Right lobe of liver (tissue), 4 donors: ENCODE measurements at regions not wholly inside any gene's neighbourhood (a gene's known extent, or its start where the extent isn't known, plus 50 kb on each side); places are given as distances from the start of the nearest gene placed in this dataset.
"Not testable (repeated sequence)": the region's sequence is repeated elsewhere in the genome, so short reads cannot be mapped to it uniquely, and the experiment has no call there.

ENCODE experiments used
- POLR2A ChIP-seq: fragments of 450-650 bp; IDR thresholded peaks from one replicate; pipeline ENCODE4 v1.6.1; 2017; ENCODE audit warnings: antibody characterized with exemption, mild to moderate bottlenecking
- TF ChIP-seq, protein P1 (sequence below), 4 donors: fragments of 200-600 bp in 3 of 4; fragments of 450-650 bp in 1 of 4; IDR thresholded peaks; one replicate each; pipeline versions ENCODE4 v1.5.1 to v1.8.0; 2016 to 2022; ENCODE audit warnings: antibody characterized with exemption in 4 of 4, mild to moderate bottlenecking in 2 of 4
- donor health status: DM: no; HTN: no; CAD: no.
- donor health status: DM: no; HTN: no; CAD: no.
- donor health status: DM: no; HTN: yes; CAD: no.

DNA sequence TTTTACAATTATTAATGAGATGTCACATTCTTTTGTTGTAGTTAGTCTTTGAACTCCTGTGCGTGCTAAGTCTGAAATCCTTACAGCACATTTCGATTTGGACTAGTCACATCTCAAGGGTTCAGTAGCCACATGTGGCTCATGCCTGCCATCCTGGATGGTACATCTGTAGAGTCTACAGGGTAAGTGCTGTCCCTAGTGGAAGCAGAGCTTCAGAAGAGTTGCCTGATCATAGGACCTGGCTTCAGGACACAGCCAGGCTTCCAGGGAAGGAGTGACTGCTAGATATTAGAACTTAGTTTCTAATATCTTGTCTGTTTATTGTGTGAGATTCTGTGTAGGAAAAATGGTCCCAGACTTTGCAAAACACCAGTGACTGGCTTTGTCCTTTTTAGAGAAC lies 110.5 kb upstream of the NBPF8 start:
- TF ChIP-seq, protein P1, sequence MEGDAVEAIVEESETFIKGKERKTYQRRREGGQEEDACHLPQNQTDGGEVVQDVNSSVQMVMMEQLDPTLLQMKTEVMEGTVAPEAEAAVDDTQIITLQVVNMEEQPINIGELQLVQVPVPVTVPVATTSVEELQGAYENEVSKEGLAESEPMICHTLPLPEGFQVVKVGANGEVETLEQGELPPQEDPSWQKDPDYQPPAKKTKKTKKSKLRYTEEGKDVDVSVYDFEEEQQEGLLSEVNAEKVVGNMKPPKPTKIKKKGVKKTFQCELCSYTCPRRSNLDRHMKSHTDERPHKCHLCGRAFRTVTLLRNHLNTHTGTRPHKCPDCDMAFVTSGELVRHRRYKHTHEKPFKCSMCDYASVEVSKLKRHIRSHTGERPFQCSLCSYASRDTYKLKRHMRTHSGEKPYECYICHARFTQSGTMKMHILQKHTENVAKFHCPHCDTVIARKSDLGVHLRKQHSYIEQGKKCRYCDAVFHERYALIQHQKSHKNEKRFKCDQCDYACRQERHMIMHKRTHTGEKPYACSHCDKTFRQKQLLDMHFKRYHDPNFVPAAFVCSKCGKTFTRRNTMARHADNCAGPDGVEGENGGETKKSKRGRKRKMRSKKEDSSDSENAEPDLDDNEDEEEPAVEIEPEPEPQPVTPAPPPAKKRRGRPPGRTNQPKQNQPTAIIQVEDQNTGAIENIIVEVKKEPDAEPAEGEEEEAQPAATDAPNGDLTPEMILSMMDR (IDR thresholded peaks at IDR 0.05): not testable (repeated sequence)
- not testable (repeated sequence) for TF ChIP-seq POLR2A
